Ovary (tissue), 3 donors: ENCODE measurements at regions not wholly inside any gene's neighbourhood (a gene's known extent, or its start where the extent isn't known, plus 50 kb on each side); places are given as distances from the start of the nearest gene placed in this dataset.
"Not testable (repeated sequence)": the region's sequence is repeated elsewhere in the genome, so short reads cannot be mapped to it uniquely, and the experiment has no call there.

ENCODE experiments used
- POLR2A ChIP-seq: fragments of 450-650 bp; IDR thresholded peaks from one replicate; pipeline ENCODE4 v1.6.1; 2017; ENCODE audit warnings: antibody characterized with exemption, mild to moderate bottlenecking, moderate library complexity
- TF ChIP-seq, protein P1 (sequence below), 3 donors: fragments of 450-650 bp in 2 of 3; fragments of 200-600 bp in 1 of 3; IDR thresholded peaks; one replicate each; pipeline versions ENCODE4 v1.5.1 to v1.8.0; 2016 to 2022; ENCODE audit warnings: antibody characterized with exemption in 3 of 3, mild to moderate bottlenecking in 1 of 3
- donor health status: DM: no; HTN: no; CAD: no.

DNA sequence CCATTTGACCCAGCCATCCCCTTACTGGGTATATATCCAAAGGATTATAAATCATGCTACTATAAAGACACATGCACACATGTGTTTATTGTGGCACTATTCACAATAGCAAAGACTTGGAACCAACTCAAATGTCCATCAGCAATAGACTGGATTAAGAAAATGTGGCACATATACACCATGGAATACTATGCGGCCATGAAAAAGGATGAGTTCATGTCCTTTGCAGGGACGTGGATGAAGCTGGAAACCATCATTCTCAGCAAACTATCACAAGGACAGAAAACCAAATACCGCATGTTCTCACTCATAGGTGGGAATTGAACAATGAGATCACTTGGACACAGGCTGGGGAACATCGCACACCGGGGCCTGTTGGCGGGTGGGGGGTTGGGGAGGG, 913.4 kb upstream of the DIAPH2 start:
- TF ChIP-seq, protein P1, sequence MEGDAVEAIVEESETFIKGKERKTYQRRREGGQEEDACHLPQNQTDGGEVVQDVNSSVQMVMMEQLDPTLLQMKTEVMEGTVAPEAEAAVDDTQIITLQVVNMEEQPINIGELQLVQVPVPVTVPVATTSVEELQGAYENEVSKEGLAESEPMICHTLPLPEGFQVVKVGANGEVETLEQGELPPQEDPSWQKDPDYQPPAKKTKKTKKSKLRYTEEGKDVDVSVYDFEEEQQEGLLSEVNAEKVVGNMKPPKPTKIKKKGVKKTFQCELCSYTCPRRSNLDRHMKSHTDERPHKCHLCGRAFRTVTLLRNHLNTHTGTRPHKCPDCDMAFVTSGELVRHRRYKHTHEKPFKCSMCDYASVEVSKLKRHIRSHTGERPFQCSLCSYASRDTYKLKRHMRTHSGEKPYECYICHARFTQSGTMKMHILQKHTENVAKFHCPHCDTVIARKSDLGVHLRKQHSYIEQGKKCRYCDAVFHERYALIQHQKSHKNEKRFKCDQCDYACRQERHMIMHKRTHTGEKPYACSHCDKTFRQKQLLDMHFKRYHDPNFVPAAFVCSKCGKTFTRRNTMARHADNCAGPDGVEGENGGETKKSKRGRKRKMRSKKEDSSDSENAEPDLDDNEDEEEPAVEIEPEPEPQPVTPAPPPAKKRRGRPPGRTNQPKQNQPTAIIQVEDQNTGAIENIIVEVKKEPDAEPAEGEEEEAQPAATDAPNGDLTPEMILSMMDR (IDR thresholded peaks at IDR 0.05), result not testable (repeated sequence)
- TF ChIP-seq POLR2A, result not testable (repeated sequence)
